Fibroblast of villous mesenchyme (primary cell): ENCODE measurements at regions not wholly inside any gene's neighbourhood (a gene's known extent, or its start where the extent isn't known, plus 50 kb on each side); places are given as distances from the start of the nearest gene placed in this dataset.

Source experiments
- DNase-seq: peaks from one replicate; pipeline ENCODE4 v3.0.0-alpha.2; 2010; ENCODE audit warnings: low read depth
- H3K4me3 ChIP-seq: 2 replicates; pipeline ENCODE4 v1.5.1; 2011; ENCODE audit warnings: low read depth, mild to moderate bottlenecking, low read length
- TF ChIP-seq, protein P1 (sequence below): IDR thresholded peaks from 2 replicates; pipeline ENCODE4 v1.5.1; 2012; ENCODE audit warnings: low read depth, mild to moderate bottlenecking, low read length; ENCODE audit not compliant: insufficient read depth

GRCh38 chr5:14066326-14066725 lies 76.8 kb upstream of the TRIO start:
- H3K4me3 ChIP-seq, result no peak overlapping the region
- no peak for DNase-seq
- TF ChIP-seq, protein P1, sequence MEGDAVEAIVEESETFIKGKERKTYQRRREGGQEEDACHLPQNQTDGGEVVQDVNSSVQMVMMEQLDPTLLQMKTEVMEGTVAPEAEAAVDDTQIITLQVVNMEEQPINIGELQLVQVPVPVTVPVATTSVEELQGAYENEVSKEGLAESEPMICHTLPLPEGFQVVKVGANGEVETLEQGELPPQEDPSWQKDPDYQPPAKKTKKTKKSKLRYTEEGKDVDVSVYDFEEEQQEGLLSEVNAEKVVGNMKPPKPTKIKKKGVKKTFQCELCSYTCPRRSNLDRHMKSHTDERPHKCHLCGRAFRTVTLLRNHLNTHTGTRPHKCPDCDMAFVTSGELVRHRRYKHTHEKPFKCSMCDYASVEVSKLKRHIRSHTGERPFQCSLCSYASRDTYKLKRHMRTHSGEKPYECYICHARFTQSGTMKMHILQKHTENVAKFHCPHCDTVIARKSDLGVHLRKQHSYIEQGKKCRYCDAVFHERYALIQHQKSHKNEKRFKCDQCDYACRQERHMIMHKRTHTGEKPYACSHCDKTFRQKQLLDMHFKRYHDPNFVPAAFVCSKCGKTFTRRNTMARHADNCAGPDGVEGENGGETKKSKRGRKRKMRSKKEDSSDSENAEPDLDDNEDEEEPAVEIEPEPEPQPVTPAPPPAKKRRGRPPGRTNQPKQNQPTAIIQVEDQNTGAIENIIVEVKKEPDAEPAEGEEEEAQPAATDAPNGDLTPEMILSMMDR, result no peak

DNA sequence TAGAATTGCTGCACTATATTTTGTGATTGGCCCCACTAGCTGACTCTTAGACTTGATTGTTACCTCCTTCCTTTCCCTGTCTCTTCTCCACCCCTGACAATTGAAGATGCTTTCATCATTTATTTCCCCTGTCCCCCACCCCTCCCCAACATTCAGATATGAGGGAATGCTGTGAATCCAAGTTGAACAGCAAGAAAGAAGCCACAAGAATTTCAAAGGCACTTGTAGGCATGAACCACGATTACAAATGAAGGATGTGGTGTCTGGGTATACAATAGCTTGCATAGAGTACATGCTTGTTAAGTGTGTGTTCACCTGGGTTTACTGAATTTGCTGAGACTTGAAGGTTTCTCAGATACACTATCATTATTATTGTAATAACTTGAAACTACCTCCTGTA lies 78.3 kb upstream of the TRIO start:
- TF ChIP-seq, protein P1, result no peak
- H3K4me3 ChIP-seq, result no peak overlapping the region
- DNase-seq, result no peak

- no peak overlapping the region for H3K4me3 ChIP-seq
- TF ChIP-seq, protein P1, result no peak
- no peak for DNase-seq
Measured at GRCh38 chr5:14063691-14064090, 79.5 kb upstream of the TRIO start.

GRCh38 chr5:14063138-14063537 lies 80.0 kb upstream of the TRIO start:
- TF ChIP-seq, protein P1, result no peak
- DNase-seq, result no peak

GRCh38 chr5:14062178-14062577 lies 81.0 kb upstream of the TRIO start:
- no peak overlapping the region for H3K4me3 ChIP-seq
- no peak for DNase-seq
- TF ChIP-seq, protein P1, result no peak

More at GRCh38 chr5:14063138-14063537, 80.0 kb upstream of the TRIO start:
- H3K4me3 ChIP-seq, result no peak overlapping the region

- TF ChIP-seq, protein P1, result no peak
- no peak overlapping the region for H3K4me3 ChIP-seq
- DNase-seq, result no peak
Measured at GRCh38 chr5:14061106-14061505, 82.0 kb upstream of the TRIO start.

DNA sequence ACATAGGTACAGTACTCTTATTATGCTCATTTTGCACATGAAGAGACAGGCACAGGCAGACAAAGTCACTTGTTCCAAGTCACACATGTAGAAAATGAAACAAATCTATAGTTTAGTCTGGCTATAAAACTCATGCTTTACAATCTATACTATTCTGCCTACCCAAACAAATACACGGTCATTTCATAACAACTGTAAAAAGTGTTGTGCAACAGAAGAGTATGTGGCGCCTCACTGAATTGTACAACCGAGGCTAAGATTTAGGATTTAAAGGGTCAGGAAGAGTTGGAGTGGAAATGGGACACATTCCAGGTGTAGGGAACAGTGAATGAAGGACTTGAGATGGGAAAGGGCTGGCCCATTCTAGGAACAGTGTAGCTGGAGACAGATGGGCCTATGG lies 82.9 kb upstream of the TRIO start:
- TF ChIP-seq, protein P1, result no peak
- H3K4me3 ChIP-seq, result no peak overlapping the region
- DNase-seq, result peak; percentile 69
